H9 (cell line): ENCODE measurements at regions not wholly inside any gene's neighbourhood (a gene's known extent, or its start where the extent isn't known, plus 50 kb on each side); places are given as distances from the start of the nearest gene placed in this dataset.

Source experiments
- DNase-seq: peaks from one replicate; pipeline ENCODE4 v3.0.0-alpha.2; 2017
- H2AFZ ChIP-seq: one replicate; pipeline ENCODE4 v1.6.1; 2013; ENCODE audit warnings: mild to moderate bottlenecking, low read length, control low read depth, moderate library complexity
- H2AK5ac ChIP-seq: 2 replicates; pipeline ENCODE4 v1.6.1; 2013; ENCODE audit warnings: low read length, control low read depth, mixed read lengths; ENCODE audit not compliant: insufficient read length
- H2BK120ac ChIP-seq: one replicate; pipeline ENCODE4 v1.6.1; 2013; ENCODE audit warnings: low read depth, mild to moderate bottlenecking, low read length, control low read depth, inconsistent platforms; ENCODE audit not compliant: poor library complexity, severe bottlenecking
- H2BK12ac ChIP-seq: 2 replicates; pipeline ENCODE4 v1.6.1; 2013; ENCODE audit warnings: low read length, control low read depth, mixed read lengths, low read depth; ENCODE audit not compliant: insufficient read length
- H2BK15ac ChIP-seq: 2 replicates; pipeline ENCODE4 v1.6.1; 2013; ENCODE audit warnings: low read depth, low read length, control low read depth
- H2BK20ac ChIP-seq: one replicate; pipeline ENCODE4 v1.6.1; 2013; ENCODE audit warnings: low read depth, mild to moderate bottlenecking, low read length, control low read depth, inconsistent platforms; ENCODE audit not compliant: poor library complexity, severe bottlenecking
- H2BK5ac ChIP-seq: 2 replicates; pipeline ENCODE4 v1.6.1; 2013; ENCODE audit warnings: low read length, control low read depth, mixed read lengths; ENCODE audit not compliant: insufficient read length
- H3K14ac ChIP-seq: 2 replicates; pipeline ENCODE4 v1.6.1; 2013; ENCODE audit warnings: low read length, control low read depth; ENCODE audit not compliant: insufficient read depth
- H3K18ac ChIP-seq: 2 replicates; pipeline ENCODE4 v1.6.1; 2013; ENCODE audit warnings: low read depth, mild to moderate bottlenecking, mixed read lengths, low read length, control low read depth; ENCODE audit not compliant: insufficient read length
- H3K23ac ChIP-seq: 2 replicates; pipeline ENCODE4 v1.6.1; 2013; ENCODE audit warnings: low read length, control low read depth, mixed read lengths, low read depth; ENCODE audit not compliant: insufficient read length
- H3K23me2 ChIP-seq: 2 replicates; pipeline ENCODE4 v1.6.1; 2013; ENCODE audit warnings: low read depth, mild to moderate bottlenecking, mixed read lengths, low read length, control low read depth; ENCODE audit not compliant: insufficient read length, poor library complexity, severe bottlenecking
- H3K27ac ChIP-seq: 2 replicates; pipeline ENCODE4 v1.5.1; 2013; ENCODE audit warnings: low read length, control low read depth, mixed read lengths, low read depth; ENCODE audit not compliant: insufficient read length
- H3K27me3 ChIP-seq: 2 replicates; pipeline ENCODE4 v1.6.1; 2013; ENCODE audit warnings: low read length, control low read depth, inconsistent platforms; ENCODE audit not compliant: insufficient read depth
- H3K4ac ChIP-seq: 2 replicates; pipeline ENCODE4 v1.6.1; 2013; ENCODE audit warnings: low read depth, mild to moderate bottlenecking, control low read depth, inconsistent platforms, low read length, moderate library complexity
- H3K4me1 ChIP-seq: 2 replicates; pipeline ENCODE4 v1.6.1; 2013; ENCODE audit warnings: low read length, control low read depth, inconsistent platforms; ENCODE audit not compliant: insufficient read depth
- H3K4me2 ChIP-seq: 2 replicates; pipeline ENCODE4 v1.6.1; 2013; ENCODE audit warnings: low read length, control low read depth, mixed read lengths; ENCODE audit not compliant: insufficient read length, insufficient read depth
- H3K56ac ChIP-seq: 2 replicates; pipeline ENCODE4 v1.6.1; 2013; ENCODE audit warnings: low read depth, mild to moderate bottlenecking, mixed read lengths, low read length, control low read depth; ENCODE audit not compliant: insufficient read length
- H3K79me1 ChIP-seq: 2 replicates; pipeline ENCODE4 v1.6.1; 2013; ENCODE audit warnings: low read depth, mild to moderate bottlenecking, moderate library complexity, low read length, control low read depth, inconsistent platforms; ENCODE audit not compliant: insufficient read depth, poor library complexity, severe bottlenecking
- H3K79me2 ChIP-seq: 2 replicates; pipeline ENCODE4 v1.6.1; 2013; ENCODE audit warnings: low read length, control low read depth, inconsistent platforms; ENCODE audit not compliant: insufficient read depth
- H3K9ac ChIP-seq: 2 replicates; pipeline ENCODE4 v1.6.1; 2013; ENCODE audit warnings: low read length, control low read depth, mixed read lengths; ENCODE audit not compliant: insufficient read length; ENCODE audit errors: extremely low read depth
- H3K9me3 ChIP-seq: one replicate; pipeline ENCODE4 v1.6.1; 2013; ENCODE audit warnings: low read depth, low read length, inconsistent platforms; ENCODE audit not compliant: control insufficient read depth
- H3T11ph ChIP-seq: one replicate; pipeline ENCODE4 v1.6.1; 2013; ENCODE audit warnings: mild to moderate bottlenecking, low read length, control low read depth, inconsistent platforms
- H4K20me1 ChIP-seq: one replicate; pipeline ENCODE4 v1.6.1; 2013; ENCODE audit not compliant: control insufficient read depth, insufficient read length, insufficient read depth
- H4K5ac ChIP-seq: 2 replicates; pipeline ENCODE4 v1.6.1; 2013; ENCODE audit warnings: low read depth, mild to moderate bottlenecking, mixed read lengths, low read length, control low read depth; ENCODE audit not compliant: insufficient read length
- H4K8ac ChIP-seq: replicated peaks from 2 replicates; pipeline ENCODE4 v1.6.1; 2013; ENCODE audit warnings: low read length, control low read depth, mixed read lengths, low read depth; ENCODE audit not compliant: insufficient read length
- H4K91ac ChIP-seq: 2 replicates; pipeline ENCODE4 v1.6.1; 2013; ENCODE audit warnings: low read depth, mild to moderate bottlenecking, moderate library complexity, mixed read lengths, low read length, control low read depth; ENCODE audit not compliant: insufficient read length
- H3K27ac Mint-ChIP-seq, 3 experiments: 2 replicates in 2 of 3; 3 replicates in 1 of 3; pipeline ENCODE4 v1.8.0; 2020 to 2021; ENCODE audit warnings: mixed read lengths in 3 of 3, mild to moderate bottlenecking in 1 of 3, moderate library complexity in 1 of 3
- H3K27me3 Mint-ChIP-seq: 2 replicates; pipeline ENCODE4 v1.8.0; 2021; ENCODE audit warnings: low read depth, mild to moderate bottlenecking, moderate library complexity, mixed read lengths
- H3K36me3 Mint-ChIP-seq, 3 experiments: 2 replicates in 2 of 3; 3 replicates in 1 of 3; pipeline ENCODE4 v1.8.0; 2020 to 2021; ENCODE audit warnings: low read depth in 3 of 3, mixed read lengths in 3 of 3; ENCODE audit not compliant: insufficient read depth in 1 of 3
- H3K4me1 Mint-ChIP-seq, 2 experiments: 2 replicates each; pipeline ENCODE4 v1.8.0; 2020; ENCODE audit warnings: mixed read lengths in 2 of 2
- H3K4me3 Mint-ChIP-seq, 2 experiments: 2 replicates in 1 of 2; 3 replicates in 1 of 2; pipeline ENCODE4 v1.8.0; 2020 to 2021; ENCODE audit warnings: mild to moderate bottlenecking in 2 of 2, mixed read lengths in 2 of 2, moderate library complexity in 1 of 2
- H3K9me3 Mint-ChIP-seq, 2 experiments: 2 replicates in 1 of 2; 3 replicates in 1 of 2; pipeline ENCODE4 v1.8.0; 2020; ENCODE audit warnings: mild to moderate bottlenecking in 2 of 2, mixed read lengths in 2 of 2, moderate library complexity in 1 of 2
- CTCF ChIP-seq: fragments of 200-600 bp; sonication (generic); conservative IDR thresholded peaks from 3 replicates; pipeline ENCODE4 v1.8.0; 2021; ENCODE audit warnings: antibody characterized with exemption, mild to moderate bottlenecking
- WGBS: extraction: QIAGEN DNeasy Blood & Tissue Kit; methylation state at CpG from one replicate; pipeline ENCODE4 v1.1.7; 2013; ENCODE audit warnings: missing lambda C conversion rate, low lambda C conversion rate, mixed read lengths; ENCODE audit not compliant: insufficient read length; ENCODE audit errors: extremely low coverage; 5-methylcytosine and 5-hydroxymethylcytosine counted together

GRCh38 chr15:97473627-97474026, 486.9 kb upstream of the ARRDC4 start:
- no peak overlapping the region for H2BK15ac ChIP-seq
- no peaks in the 10 kb centered on the region for H4K20me1 ChIP-seq
- no peak overlapping the region for H2AFZ ChIP-seq
- H2AK5ac ChIP-seq = no peak overlapping the region
- no CpG with 5 or more reads among the region's 1 CpG for WGBS
- Mint-ChIP-seq H3K27ac (no peak overlapping the region), H3K4me1 (no peaks in the 10 kb centered on the region), H3K27me3 (no peaks in the 10 kb centered on the region; the same call in 1 of the 2 replicates), H3K9me3 (no peaks in the 10 kb centered on the region; a peak in 1 of 5 replicates), H3K36me3 (no peaks in the 10 kb centered on the region), H3K4me3 (no peak overlapping the region)
- no peak overlapping the region for H3K9ac ChIP-seq
- no peak overlapping the region for H3T11ph ChIP-seq
- no peak overlapping the region for H2BK120ac ChIP-seq
- no peak overlapping the region for H3K23ac ChIP-seq
- H3K23me2 ChIP-seq = no peaks in the 10 kb centered on the region
- H3K56ac ChIP-seq = no peak overlapping the region
- no peak overlapping the region for H3K4me2 ChIP-seq
- no peak for DNase-seq
- H2BK5ac ChIP-seq = no peak overlapping the region
- no peak overlapping the region for H3K27ac ChIP-seq
- no peak for TF ChIP-seq CTCF
- H2BK12ac ChIP-seq = no peak overlapping the region
- H2BK20ac ChIP-seq = no peak overlapping the region
- no peaks in the 10 kb centered on the region for H3K4me1 ChIP-seq
- no peaks in the 10 kb centered on the region for H3K79me1 ChIP-seq
- no peak overlapping the region for H3K14ac ChIP-seq
- H3K18ac ChIP-seq = no peak overlapping the region
- no peak overlapping the region for H4K91ac ChIP-seq
- H3K79me2 ChIP-seq = no peaks in the 10 kb centered on the region
- H3K4ac ChIP-seq = no peak overlapping the region
- H4K8ac ChIP-seq = no peak overlapping the region
- no peak overlapping the region for H4K5ac ChIP-seq
- H3K27me3 ChIP-seq = no peaks in the 10 kb centered on the region
- no peaks in the 10 kb centered on the region for H3K9me3 ChIP-seq
